AG10803 (cell line): ENCODE measurements at regions not wholly inside any gene's neighbourhood (a gene's known extent, or its start where the extent isn't known, plus 50 kb on each side); places are given as distances from the start of the nearest gene placed in this dataset.

Experiments used
- DNase-seq: peaks from one replicate; pipeline ENCODE4 v3.0.0; 2010; ENCODE audit warnings: low read depth
- H3K4me3 ChIP-seq: 2 replicates; pipeline ENCODE4 v1.5.1; 2011; ENCODE audit warnings: mild to moderate bottlenecking, low read length, control low read depth
- TF ChIP-seq, protein P1 (sequence below): conservative IDR thresholded peaks from 2 replicates; pipeline ENCODE4 v1.5.1; 2011; ENCODE audit warnings: mild to moderate bottlenecking, low read length, control low read depth, inconsistent platforms

DNA sequence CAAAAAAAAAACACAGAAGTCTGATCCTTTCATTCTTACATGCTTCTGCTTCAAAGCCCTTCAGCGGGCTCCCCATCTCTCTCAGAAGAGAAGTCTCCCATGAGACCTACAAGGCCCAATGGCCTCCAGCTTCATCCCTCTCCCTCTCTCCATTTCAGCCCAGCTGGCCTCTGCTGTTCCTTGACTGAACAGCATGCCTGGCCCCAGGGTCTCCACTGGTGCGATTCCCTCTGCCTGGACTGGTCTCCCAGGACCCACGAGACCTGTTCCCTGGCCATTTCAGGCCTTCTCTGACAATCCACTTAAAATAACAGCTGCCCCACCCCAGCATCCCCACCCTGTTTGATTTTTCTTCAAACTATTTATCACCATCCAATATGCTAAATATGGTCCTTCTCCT, 91.2 kb downstream of the AIPL1 start:
- no peak overlapping the region for H3K4me3 ChIP-seq
- DNase-seq = no peak
- TF ChIP-seq, protein P1, sequence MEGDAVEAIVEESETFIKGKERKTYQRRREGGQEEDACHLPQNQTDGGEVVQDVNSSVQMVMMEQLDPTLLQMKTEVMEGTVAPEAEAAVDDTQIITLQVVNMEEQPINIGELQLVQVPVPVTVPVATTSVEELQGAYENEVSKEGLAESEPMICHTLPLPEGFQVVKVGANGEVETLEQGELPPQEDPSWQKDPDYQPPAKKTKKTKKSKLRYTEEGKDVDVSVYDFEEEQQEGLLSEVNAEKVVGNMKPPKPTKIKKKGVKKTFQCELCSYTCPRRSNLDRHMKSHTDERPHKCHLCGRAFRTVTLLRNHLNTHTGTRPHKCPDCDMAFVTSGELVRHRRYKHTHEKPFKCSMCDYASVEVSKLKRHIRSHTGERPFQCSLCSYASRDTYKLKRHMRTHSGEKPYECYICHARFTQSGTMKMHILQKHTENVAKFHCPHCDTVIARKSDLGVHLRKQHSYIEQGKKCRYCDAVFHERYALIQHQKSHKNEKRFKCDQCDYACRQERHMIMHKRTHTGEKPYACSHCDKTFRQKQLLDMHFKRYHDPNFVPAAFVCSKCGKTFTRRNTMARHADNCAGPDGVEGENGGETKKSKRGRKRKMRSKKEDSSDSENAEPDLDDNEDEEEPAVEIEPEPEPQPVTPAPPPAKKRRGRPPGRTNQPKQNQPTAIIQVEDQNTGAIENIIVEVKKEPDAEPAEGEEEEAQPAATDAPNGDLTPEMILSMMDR = no peak

DNA sequence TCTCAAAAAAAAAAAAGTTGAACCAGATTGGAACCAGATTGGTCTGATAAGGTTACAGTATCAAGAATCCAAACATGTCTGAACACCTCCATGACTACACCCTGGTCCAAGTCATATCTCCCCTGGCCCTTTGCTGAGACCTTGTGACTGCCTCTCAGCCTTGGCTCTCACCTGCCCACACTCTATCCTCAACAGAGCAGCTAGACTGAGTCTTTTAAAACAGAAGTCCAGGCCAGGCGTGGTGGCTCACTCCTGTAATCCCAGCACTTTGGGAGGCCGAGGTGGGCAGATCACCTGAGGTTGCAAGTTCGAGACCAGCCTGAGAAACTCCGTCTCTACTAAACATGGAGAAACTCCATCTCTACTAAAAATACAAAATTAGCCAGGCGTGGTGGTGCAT, 91.7 kb downstream of the AIPL1 start:
- no peak overlapping the region for H3K4me3 ChIP-seq
- TF ChIP-seq, protein P1 = no peak
- no peak for DNase-seq

DNA sequence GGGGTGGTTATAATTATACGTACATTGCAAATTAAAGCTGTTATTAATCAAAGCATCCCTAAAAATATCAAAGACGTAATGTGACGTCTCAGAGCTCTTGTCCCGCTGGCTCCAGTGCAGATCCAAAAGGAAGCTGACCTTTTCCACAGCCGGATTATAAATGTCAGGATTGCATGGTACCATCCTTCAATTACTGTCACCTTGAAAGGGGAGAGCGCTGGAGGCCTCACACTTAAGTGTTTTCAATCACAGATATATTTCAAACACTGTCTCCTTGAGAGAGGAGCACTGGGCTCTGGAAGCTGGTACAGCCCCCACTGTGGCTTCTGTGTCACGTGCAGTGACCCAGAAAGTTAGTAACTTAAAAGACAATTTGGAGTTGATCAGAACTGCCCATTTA, 94.2 kb downstream of the AIPL1 start:
- no peak overlapping the region for H3K4me3 ChIP-seq
- DNase-seq = no peak
- TF ChIP-seq, protein P1 = no peak

DNA sequence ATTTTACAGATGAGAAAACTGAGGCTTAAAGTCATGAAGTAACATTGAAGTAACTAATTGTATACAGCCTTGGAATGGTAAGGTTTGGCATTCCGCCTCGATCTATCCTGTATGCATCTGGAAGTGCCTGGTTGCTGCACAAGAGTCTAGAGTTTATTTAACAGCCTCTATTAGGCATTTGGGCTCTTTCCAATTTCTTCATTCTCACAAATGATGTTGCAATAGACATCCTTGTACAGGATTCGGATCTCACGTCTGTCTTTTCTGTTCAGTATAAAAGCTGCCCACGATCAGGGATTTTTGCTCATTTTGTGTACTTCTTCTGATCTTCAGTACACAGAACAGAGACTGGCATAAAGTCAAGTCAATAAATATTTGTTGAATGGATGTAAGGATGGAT, 100.5 kb downstream of the AIPL1 start:
- DNase-seq = peak; percentile 9
- H3K4me3 ChIP-seq = no peak overlapping the region
- TF ChIP-seq, protein P1 = no peak

DNA sequence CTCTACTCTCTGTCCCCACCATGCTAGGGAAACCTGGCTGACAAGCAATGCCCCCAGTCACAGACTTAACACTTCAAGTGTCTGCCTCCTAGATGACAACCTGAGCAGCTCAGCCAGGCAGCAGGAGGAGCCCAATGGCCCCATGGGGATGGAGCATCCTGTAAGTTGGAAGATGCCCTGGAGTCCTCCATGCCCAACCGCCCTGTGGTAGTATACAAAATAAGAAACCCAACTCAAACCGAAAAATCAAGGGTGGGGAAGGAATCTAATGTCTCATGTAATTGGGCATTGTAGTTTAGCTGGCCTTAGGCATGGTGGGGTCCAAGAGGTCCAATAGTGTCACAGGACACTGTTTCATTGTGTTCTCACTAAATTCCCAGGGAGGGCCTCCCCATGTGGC, 104.0 kb downstream of the AIPL1 start:
- DNase-seq = no peak
- TF ChIP-seq, protein P1 = no peak
- H3K4me3 ChIP-seq = no peak overlapping the region

DNA sequence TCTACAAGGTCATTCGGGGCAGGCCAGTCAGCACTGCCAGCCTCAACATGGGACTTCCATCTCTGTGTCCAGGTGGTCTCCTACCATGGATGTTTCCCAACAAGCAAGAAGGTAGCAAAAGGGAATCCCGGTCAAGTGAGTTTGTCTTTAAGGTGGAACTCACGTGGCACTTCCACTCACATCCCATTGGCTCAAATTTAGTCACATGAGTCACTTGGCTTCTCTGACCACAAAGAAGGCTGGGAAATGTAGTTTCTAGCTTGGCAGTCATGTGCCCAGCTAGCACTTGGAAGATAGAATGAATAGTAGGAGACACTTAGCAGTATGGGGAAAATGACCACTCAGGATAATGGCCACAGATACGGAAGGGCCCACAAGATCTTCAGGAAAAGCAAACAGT, 106.6 kb downstream of the AIPL1 start:
- DNase-seq = no peak
- H3K4me3 ChIP-seq = no peak overlapping the region
- TF ChIP-seq, protein P1 = no peak

DNA sequence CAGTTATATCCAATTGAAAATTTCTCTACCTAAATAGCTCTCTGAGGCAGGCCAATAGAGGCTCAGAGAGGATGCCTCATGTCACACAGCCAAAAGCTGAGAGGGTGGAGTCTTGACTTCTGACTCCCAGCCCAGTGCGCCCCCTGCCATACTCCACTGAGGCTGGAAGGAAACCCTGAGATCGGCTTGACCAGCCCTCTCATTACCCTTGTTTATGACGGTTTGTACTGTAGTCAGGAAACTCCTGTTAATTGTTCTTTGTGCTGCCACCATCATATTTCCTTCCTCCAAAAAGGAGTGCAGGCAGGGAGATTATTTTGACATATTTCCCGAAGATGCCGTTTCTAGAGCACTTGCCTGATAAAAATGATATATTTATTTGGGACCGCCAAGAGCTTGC, 107.9 kb downstream of the AIPL1 start:
- no peak overlapping the region for H3K4me3 ChIP-seq
- TF ChIP-seq, protein P1 = no peak
- DNase-seq = no peak
